ENCODE measurements at regions not wholly inside any gene's neighbourhood (a gene's known extent, or its start where the extent isn't known, plus 50 kb on each side); places are given as distances from the start of the nearest gene placed in this dataset.

DNA sequence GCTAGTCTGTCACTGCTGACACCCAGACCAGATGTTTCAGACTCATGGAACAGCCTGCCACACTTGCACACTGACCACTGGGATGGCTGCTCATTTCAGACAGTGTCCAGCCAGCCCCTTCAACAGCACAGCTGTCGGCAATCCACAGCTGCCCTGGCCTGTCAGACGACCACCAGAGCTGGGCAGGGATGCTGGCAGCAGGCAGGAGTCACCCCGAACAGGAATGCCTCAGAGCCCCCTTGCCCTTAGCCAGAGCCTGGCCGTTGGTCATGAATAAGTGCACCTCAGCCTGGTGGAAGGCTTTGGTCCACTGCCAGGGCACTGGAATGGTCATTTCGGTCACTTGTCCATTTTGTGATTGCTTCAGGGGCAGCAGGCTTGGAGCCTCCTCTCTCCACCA, 149.6 kb upstream of the TCERG1L start:
- TF ChIP-seq, protein P1, sequence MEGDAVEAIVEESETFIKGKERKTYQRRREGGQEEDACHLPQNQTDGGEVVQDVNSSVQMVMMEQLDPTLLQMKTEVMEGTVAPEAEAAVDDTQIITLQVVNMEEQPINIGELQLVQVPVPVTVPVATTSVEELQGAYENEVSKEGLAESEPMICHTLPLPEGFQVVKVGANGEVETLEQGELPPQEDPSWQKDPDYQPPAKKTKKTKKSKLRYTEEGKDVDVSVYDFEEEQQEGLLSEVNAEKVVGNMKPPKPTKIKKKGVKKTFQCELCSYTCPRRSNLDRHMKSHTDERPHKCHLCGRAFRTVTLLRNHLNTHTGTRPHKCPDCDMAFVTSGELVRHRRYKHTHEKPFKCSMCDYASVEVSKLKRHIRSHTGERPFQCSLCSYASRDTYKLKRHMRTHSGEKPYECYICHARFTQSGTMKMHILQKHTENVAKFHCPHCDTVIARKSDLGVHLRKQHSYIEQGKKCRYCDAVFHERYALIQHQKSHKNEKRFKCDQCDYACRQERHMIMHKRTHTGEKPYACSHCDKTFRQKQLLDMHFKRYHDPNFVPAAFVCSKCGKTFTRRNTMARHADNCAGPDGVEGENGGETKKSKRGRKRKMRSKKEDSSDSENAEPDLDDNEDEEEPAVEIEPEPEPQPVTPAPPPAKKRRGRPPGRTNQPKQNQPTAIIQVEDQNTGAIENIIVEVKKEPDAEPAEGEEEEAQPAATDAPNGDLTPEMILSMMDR (IDR thresholded peaks at IDR 0.05): no peak
- no peak for TF ChIP-seq POLR2A (IDR thresholded peaks at IDR 0.05)

Measured in suprapubic skin (tissue), 3 donors.